H9 (cell line): ENCODE measurements at regions not wholly inside any gene's neighbourhood (a gene's known extent, or its start where the extent isn't known, plus 50 kb on each side); places are given as distances from the start of the nearest gene placed in this dataset.
A peak's percentile ranks its signal among the peaks of the same experiment; 100 is the strongest.

Experiments
- DNase-seq: peaks from one replicate; pipeline ENCODE4 v3.0.0-alpha.2; 2017
- H2AFZ ChIP-seq: one replicate; pipeline ENCODE4 v1.6.1; 2013; ENCODE audit warnings: mild to moderate bottlenecking, low read length, control low read depth, moderate library complexity
- H2AK5ac ChIP-seq: 2 replicates; pipeline ENCODE4 v1.6.1; 2013; ENCODE audit warnings: low read length, control low read depth, mixed read lengths; ENCODE audit not compliant: insufficient read length
- H2BK120ac ChIP-seq: one replicate; pipeline ENCODE4 v1.6.1; 2013; ENCODE audit warnings: low read depth, mild to moderate bottlenecking, low read length, control low read depth, inconsistent platforms; ENCODE audit not compliant: poor library complexity, severe bottlenecking
- H2BK12ac ChIP-seq: 2 replicates; pipeline ENCODE4 v1.6.1; 2013; ENCODE audit warnings: low read length, control low read depth, mixed read lengths, low read depth; ENCODE audit not compliant: insufficient read length
- H2BK15ac ChIP-seq: 2 replicates; pipeline ENCODE4 v1.6.1; 2013; ENCODE audit warnings: low read depth, low read length, control low read depth
- H2BK20ac ChIP-seq: one replicate; pipeline ENCODE4 v1.6.1; 2013; ENCODE audit warnings: low read depth, mild to moderate bottlenecking, low read length, control low read depth, inconsistent platforms; ENCODE audit not compliant: poor library complexity, severe bottlenecking
- H2BK5ac ChIP-seq: 2 replicates; pipeline ENCODE4 v1.6.1; 2013; ENCODE audit warnings: low read length, control low read depth, mixed read lengths; ENCODE audit not compliant: insufficient read length
- H3K14ac ChIP-seq: 2 replicates; pipeline ENCODE4 v1.6.1; 2013; ENCODE audit warnings: low read length, control low read depth; ENCODE audit not compliant: insufficient read depth
- H3K18ac ChIP-seq: 2 replicates; pipeline ENCODE4 v1.6.1; 2013; ENCODE audit warnings: low read depth, mild to moderate bottlenecking, mixed read lengths, low read length, control low read depth; ENCODE audit not compliant: insufficient read length
- H3K23ac ChIP-seq: 2 replicates; pipeline ENCODE4 v1.6.1; 2013; ENCODE audit warnings: low read length, control low read depth, mixed read lengths, low read depth; ENCODE audit not compliant: insufficient read length
- H3K23me2 ChIP-seq: 2 replicates; pipeline ENCODE4 v1.6.1; 2013; ENCODE audit warnings: low read depth, mild to moderate bottlenecking, mixed read lengths, low read length, control low read depth; ENCODE audit not compliant: insufficient read length, poor library complexity, severe bottlenecking
- H3K27ac ChIP-seq: 2 replicates; pipeline ENCODE4 v1.5.1; 2013; ENCODE audit warnings: low read length, control low read depth, mixed read lengths, low read depth; ENCODE audit not compliant: insufficient read length
- H3K27me3 ChIP-seq: 2 replicates; pipeline ENCODE4 v1.6.1; 2013; ENCODE audit warnings: low read length, control low read depth, inconsistent platforms; ENCODE audit not compliant: insufficient read depth
- H3K4ac ChIP-seq: 2 replicates; pipeline ENCODE4 v1.6.1; 2013; ENCODE audit warnings: low read depth, mild to moderate bottlenecking, control low read depth, inconsistent platforms, low read length, moderate library complexity
- H3K4me1 ChIP-seq: 2 replicates; pipeline ENCODE4 v1.6.1; 2013; ENCODE audit warnings: low read length, control low read depth, inconsistent platforms; ENCODE audit not compliant: insufficient read depth
- H3K4me2 ChIP-seq: 2 replicates; pipeline ENCODE4 v1.6.1; 2013; ENCODE audit warnings: low read length, control low read depth, mixed read lengths; ENCODE audit not compliant: insufficient read length, insufficient read depth
- H3K56ac ChIP-seq: 2 replicates; pipeline ENCODE4 v1.6.1; 2013; ENCODE audit warnings: low read depth, mild to moderate bottlenecking, mixed read lengths, low read length, control low read depth; ENCODE audit not compliant: insufficient read length
- H3K79me1 ChIP-seq: 2 replicates; pipeline ENCODE4 v1.6.1; 2013; ENCODE audit warnings: low read depth, mild to moderate bottlenecking, moderate library complexity, low read length, control low read depth, inconsistent platforms; ENCODE audit not compliant: insufficient read depth, poor library complexity, severe bottlenecking
- H3K79me2 ChIP-seq: 2 replicates; pipeline ENCODE4 v1.6.1; 2013; ENCODE audit warnings: low read length, control low read depth, inconsistent platforms; ENCODE audit not compliant: insufficient read depth
- H3K9ac ChIP-seq: 2 replicates; pipeline ENCODE4 v1.6.1; 2013; ENCODE audit warnings: low read length, control low read depth, mixed read lengths; ENCODE audit not compliant: insufficient read length; ENCODE audit errors: extremely low read depth
- H3K9me3 ChIP-seq: one replicate; pipeline ENCODE4 v1.6.1; 2013; ENCODE audit warnings: low read depth, low read length, inconsistent platforms; ENCODE audit not compliant: control insufficient read depth
- H3T11ph ChIP-seq: one replicate; pipeline ENCODE4 v1.6.1; 2013; ENCODE audit warnings: mild to moderate bottlenecking, low read length, control low read depth, inconsistent platforms
- H4K20me1 ChIP-seq: one replicate; pipeline ENCODE4 v1.6.1; 2013; ENCODE audit not compliant: control insufficient read depth, insufficient read length, insufficient read depth
- H4K5ac ChIP-seq: 2 replicates; pipeline ENCODE4 v1.6.1; 2013; ENCODE audit warnings: low read depth, mild to moderate bottlenecking, mixed read lengths, low read length, control low read depth; ENCODE audit not compliant: insufficient read length
- H4K8ac ChIP-seq: replicated peaks from 2 replicates; pipeline ENCODE4 v1.6.1; 2013; ENCODE audit warnings: low read length, control low read depth, mixed read lengths, low read depth; ENCODE audit not compliant: insufficient read length
- H4K91ac ChIP-seq: 2 replicates; pipeline ENCODE4 v1.6.1; 2013; ENCODE audit warnings: low read depth, mild to moderate bottlenecking, moderate library complexity, mixed read lengths, low read length, control low read depth; ENCODE audit not compliant: insufficient read length
- H3K27ac Mint-ChIP-seq, 3 experiments: 2 replicates in 2 of 3; 3 replicates in 1 of 3; pipeline ENCODE4 v1.8.0; 2020 to 2021; ENCODE audit warnings: mixed read lengths in 3 of 3, mild to moderate bottlenecking in 1 of 3, moderate library complexity in 1 of 3
- H3K27me3 Mint-ChIP-seq: 2 replicates; pipeline ENCODE4 v1.8.0; 2021; ENCODE audit warnings: low read depth, mild to moderate bottlenecking, moderate library complexity, mixed read lengths
- H3K36me3 Mint-ChIP-seq, 3 experiments: 2 replicates in 2 of 3; 3 replicates in 1 of 3; pipeline ENCODE4 v1.8.0; 2020 to 2021; ENCODE audit warnings: low read depth in 3 of 3, mixed read lengths in 3 of 3; ENCODE audit not compliant: insufficient read depth in 1 of 3
- H3K4me1 Mint-ChIP-seq, 2 experiments: 2 replicates each; pipeline ENCODE4 v1.8.0; 2020; ENCODE audit warnings: mixed read lengths in 2 of 2
- H3K4me3 Mint-ChIP-seq, 2 experiments: 2 replicates in 1 of 2; 3 replicates in 1 of 2; pipeline ENCODE4 v1.8.0; 2020 to 2021; ENCODE audit warnings: mild to moderate bottlenecking in 2 of 2, mixed read lengths in 2 of 2, moderate library complexity in 1 of 2
- H3K9me3 Mint-ChIP-seq, 2 experiments: 2 replicates in 1 of 2; 3 replicates in 1 of 2; pipeline ENCODE4 v1.8.0; 2020; ENCODE audit warnings: mild to moderate bottlenecking in 2 of 2, mixed read lengths in 2 of 2, moderate library complexity in 1 of 2
- WGBS: extraction: QIAGEN DNeasy Blood & Tissue Kit; methylation state at CpG from one replicate; pipeline ENCODE4 v1.1.7; 2013; ENCODE audit warnings: missing lambda C conversion rate, low lambda C conversion rate, mixed read lengths; ENCODE audit not compliant: insufficient read length; ENCODE audit errors: extremely low coverage; 5-methylcytosine and 5-hydroxymethylcytosine counted together
- TF ChIP-seq, protein P1 (sequence below): fragments of 200-600 bp; sonication (generic); conservative IDR thresholded peaks from 3 replicates; pipeline ENCODE4 v1.8.0; 2021; ENCODE audit warnings: antibody characterized with exemption, mild to moderate bottlenecking

- no peak overlapping the region for H4K5ac ChIP-seq
- no peak overlapping the region for H2BK12ac ChIP-seq
- H2BK5ac ChIP-seq, result no peak overlapping the region
- TF ChIP-seq, protein P1, sequence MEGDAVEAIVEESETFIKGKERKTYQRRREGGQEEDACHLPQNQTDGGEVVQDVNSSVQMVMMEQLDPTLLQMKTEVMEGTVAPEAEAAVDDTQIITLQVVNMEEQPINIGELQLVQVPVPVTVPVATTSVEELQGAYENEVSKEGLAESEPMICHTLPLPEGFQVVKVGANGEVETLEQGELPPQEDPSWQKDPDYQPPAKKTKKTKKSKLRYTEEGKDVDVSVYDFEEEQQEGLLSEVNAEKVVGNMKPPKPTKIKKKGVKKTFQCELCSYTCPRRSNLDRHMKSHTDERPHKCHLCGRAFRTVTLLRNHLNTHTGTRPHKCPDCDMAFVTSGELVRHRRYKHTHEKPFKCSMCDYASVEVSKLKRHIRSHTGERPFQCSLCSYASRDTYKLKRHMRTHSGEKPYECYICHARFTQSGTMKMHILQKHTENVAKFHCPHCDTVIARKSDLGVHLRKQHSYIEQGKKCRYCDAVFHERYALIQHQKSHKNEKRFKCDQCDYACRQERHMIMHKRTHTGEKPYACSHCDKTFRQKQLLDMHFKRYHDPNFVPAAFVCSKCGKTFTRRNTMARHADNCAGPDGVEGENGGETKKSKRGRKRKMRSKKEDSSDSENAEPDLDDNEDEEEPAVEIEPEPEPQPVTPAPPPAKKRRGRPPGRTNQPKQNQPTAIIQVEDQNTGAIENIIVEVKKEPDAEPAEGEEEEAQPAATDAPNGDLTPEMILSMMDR, result no peak
- no peak overlapping the region for H4K8ac ChIP-seq
- H3K14ac ChIP-seq, result no peak overlapping the region; the same call in 1 of the 2 replicates
- H2AK5ac ChIP-seq, result no peak overlapping the region
- no CpG with 5 or more reads among the region's 4 CpGs for WGBS
- H3K23ac ChIP-seq, result no peak overlapping the region
- no peaks in the 10 kb centered on the region for H3K27me3 ChIP-seq
- H3K79me2 ChIP-seq, result no peaks in the 10 kb centered on the region
- Mint-ChIP-seq H3K4me1 (no peaks in the 10 kb centered on the region), H3K36me3 (no peaks in the 10 kb centered on the region), H3K4me3 (no peak overlapping the region), H3K27me3 (no peaks in the 10 kb centered on the region), H3K9me3 (no peaks in the 10 kb centered on the region; a peak in 1 of 5 replicates), H3K27ac (peak overlapping the region in 1 of 3 experiments; percentile 71; a peak in 2 of 7 replicates)
- H4K91ac ChIP-seq, result no peak overlapping the region
- H3K79me1 ChIP-seq, result no peaks in the 10 kb centered on the region
- H3T11ph ChIP-seq, result no peak overlapping the region
- no peaks in the 10 kb centered on the region for H4K20me1 ChIP-seq
- no peak overlapping the region for H3K4ac ChIP-seq
- H2BK15ac ChIP-seq, result no peak overlapping the region
- no peak overlapping the region for H3K9ac ChIP-seq
- no peaks in the 10 kb centered on the region for H3K4me1 ChIP-seq
- no peaks in the 10 kb centered on the region for H3K23me2 ChIP-seq
- H2BK120ac ChIP-seq, result no peak overlapping the region
- no peaks in the 10 kb centered on the region for H3K9me3 ChIP-seq
- no peak overlapping the region for H3K18ac ChIP-seq
- no peak overlapping the region for H2BK20ac ChIP-seq
- DNase-seq, result no peak
- H3K27ac ChIP-seq, result no peak overlapping the region
- H3K56ac ChIP-seq, result no peak overlapping the region
- H3K4me2 ChIP-seq, result no peak overlapping the region
- no peak overlapping the region for H2AFZ ChIP-seq
Measured at GRCh38 chr3:80338366-80338765, 570.6 kb upstream of the ROBO1 start.
